ENCODE measurements at regions not wholly inside any gene's neighbourhood (a gene's known extent, or its start where the extent isn't known, plus 50 kb on each side); places are given as distances from the start of the nearest gene placed in this dataset.

GRCh38 chr4:114538012-114538617 lies 60.5 kb upstream of the UGT8 start:
- Mint-ChIP-seq H3K36me3 (ENCODE audit: low read depth) (no peaks in the 10 kb centered on the region), H3K4me3 (no peak overlapping the region), H3K27ac (no peak overlapping the region), H3K27me3 (ENCODE audit: low read depth) (no peaks in the 10 kb centered on the region), H3K9me3 (no peaks in the 10 kb centered on the region), H3K4me1 (ENCODE audit: low read depth) (no peaks in the 10 kb centered on the region)
- no peak for DNase-seq (ENCODE audit: low spot score)

DNA sequence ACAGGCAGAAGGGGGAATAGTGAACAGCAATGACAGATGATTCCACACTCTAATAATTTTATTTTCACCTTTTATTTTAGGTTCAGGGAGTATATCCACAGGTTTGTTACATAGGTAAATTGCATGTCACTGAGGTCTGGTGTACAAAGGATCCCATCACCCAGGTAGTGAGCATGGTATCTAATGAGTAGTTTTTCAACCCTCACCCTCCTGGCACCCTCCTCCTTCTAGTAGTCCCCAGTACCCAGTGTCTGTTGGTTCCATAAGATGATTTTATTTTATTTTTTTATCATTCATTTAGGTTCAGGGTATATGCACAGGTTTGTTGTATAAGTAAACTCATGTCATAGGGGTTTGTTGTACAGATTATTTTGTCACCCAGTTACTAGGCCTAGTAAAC lies 58.6 kb upstream of the UGT8 start:
- Mint-ChIP-seq H3K36me3 (ENCODE audit: low read depth) (no peaks in the 10 kb centered on the region), H3K27me3 (ENCODE audit: low read depth) (no peaks in the 10 kb centered on the region)
- DNase-seq (ENCODE audit: low spot score), result no peak

GRCh38 chr4:114547340-114548134 lies 51.1 kb upstream of the UGT8 start:
- H3K27me3 Mint-ChIP-seq (ENCODE audit: low read depth), result no peaks in the 10 kb centered on the region
- DNase-seq (ENCODE audit: low spot score), result no peak

More for the DNA sequence above, 58.6 kb upstream of the UGT8 start:
- no peak overlapping the region for H3K4me3 Mint-ChIP-seq
- no peaks in the 10 kb centered on the region for H3K4me1 Mint-ChIP-seq (ENCODE audit: low read depth)
- no peak overlapping the region for H3K27ac Mint-ChIP-seq
- no peaks in the 10 kb centered on the region for H3K9me3 Mint-ChIP-seq

More at GRCh38 chr4:114547340-114548134, 51.1 kb upstream of the UGT8 start:
- no peak overlapping the region for H3K27ac Mint-ChIP-seq
- no peaks in the 10 kb centered on the region for H3K4me1 Mint-ChIP-seq (ENCODE audit: low read depth)
- no peak overlapping the region for H3K4me3 Mint-ChIP-seq
- H3K9me3 Mint-ChIP-seq, result peaks cover 5% of the 10 kb centered on the region
- H3K36me3 Mint-ChIP-seq (ENCODE audit: low read depth), result no peaks in the 10 kb centered on the region

All from T-helper 2 cell treated with Interferon-gamma antibody and Interleukin-4, amounts not matched to agents 5 μg/mL and 100 μg/mL, for 36 hours (primary cell).